ENCODE measurements at regions not wholly inside any gene's neighbourhood (a gene's known extent, or its start where the extent isn't known, plus 50 kb on each side); places are given as distances from the start of the nearest gene placed in this dataset.

DNA sequence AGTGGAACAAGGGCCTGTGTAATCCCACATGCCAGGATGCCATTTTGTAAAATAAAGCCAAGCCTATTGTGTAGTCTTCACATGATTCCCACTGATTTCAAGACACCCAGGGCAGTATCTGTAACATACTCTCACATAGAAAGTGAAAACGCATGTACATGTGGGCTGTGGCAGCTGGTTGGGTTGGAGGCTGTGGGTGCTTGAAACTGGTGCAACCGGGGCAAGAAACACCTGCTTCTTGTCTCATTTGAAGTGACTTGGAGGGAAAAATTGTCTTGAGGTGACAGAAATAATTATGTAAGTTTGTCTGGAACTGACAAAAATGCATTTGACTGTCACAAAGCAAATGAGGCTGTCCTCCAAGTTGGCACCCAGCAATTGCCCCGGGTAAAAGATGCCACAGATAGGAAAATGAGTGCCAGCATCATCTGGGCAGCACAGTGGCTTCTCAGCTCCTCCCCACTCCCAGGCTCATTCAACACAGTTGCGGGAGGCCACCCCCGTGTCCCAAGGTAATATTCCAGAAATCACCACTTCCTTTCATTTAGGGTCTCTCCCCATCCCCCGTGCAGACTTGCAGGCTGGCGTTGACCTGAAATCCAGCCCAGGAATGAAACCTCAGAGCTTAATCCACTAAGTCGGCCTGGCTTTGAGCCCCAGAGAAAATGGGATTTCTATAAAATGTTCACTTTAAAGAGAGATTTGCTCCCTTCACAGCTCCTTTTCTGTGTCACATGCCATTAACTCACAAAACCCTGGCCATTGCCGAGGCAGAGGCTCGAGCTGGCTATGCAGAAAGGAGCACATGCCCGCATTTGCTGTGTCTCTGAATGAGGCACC, 293.9 kb upstream of the PARD3B start:
- no peak for TF ChIP-seq EZH2 (IDR thresholded peaks at IDR 0.05; ENCODE audit: low read length, missing control alignments)
- TF ChIP-seq, protein P1, sequence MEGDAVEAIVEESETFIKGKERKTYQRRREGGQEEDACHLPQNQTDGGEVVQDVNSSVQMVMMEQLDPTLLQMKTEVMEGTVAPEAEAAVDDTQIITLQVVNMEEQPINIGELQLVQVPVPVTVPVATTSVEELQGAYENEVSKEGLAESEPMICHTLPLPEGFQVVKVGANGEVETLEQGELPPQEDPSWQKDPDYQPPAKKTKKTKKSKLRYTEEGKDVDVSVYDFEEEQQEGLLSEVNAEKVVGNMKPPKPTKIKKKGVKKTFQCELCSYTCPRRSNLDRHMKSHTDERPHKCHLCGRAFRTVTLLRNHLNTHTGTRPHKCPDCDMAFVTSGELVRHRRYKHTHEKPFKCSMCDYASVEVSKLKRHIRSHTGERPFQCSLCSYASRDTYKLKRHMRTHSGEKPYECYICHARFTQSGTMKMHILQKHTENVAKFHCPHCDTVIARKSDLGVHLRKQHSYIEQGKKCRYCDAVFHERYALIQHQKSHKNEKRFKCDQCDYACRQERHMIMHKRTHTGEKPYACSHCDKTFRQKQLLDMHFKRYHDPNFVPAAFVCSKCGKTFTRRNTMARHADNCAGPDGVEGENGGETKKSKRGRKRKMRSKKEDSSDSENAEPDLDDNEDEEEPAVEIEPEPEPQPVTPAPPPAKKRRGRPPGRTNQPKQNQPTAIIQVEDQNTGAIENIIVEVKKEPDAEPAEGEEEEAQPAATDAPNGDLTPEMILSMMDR (conservative IDR thresholded peaks at IDR 0.05 in 1 of 2, IDR thresholded peaks at IDR 0.05 in 1 of 2; ENCODE audit: low read depth in 1 of 2, low read length in 2 of 2) = no peak
